Endometrial microvascular endothelial cells (primary cell): ENCODE measurements at regions not wholly inside any gene's neighbourhood (a gene's known extent, or its start where the extent isn't known, plus 50 kb on each side); places are given as distances from the start of the nearest gene placed in this dataset.

ENCODE experiments used
- in situ Hi-C: cut with HindIII; loops from 2 replicates; pipeline ENCODE4 v1.10.0; 2017; ENCODE audit warnings: low sequenced_read_pairs, low pct_unique_long_range_greater_than_20kb; ENCODE audit errors: inconsistent ontology term

GRCh38 chr11:69912911-69913451, 93.8 kb upstream of the FGF3 start:
- in situ Hi-C loops = loop anchor here (25.0 kb wide), 1 partner anchor 274 kb away; no protein-coding TSS in a partner anchor

GRCh38 chr11:69913591-69914285, 94.5 kb upstream of the FGF3 start:
- in situ Hi-C loops = loop anchor here (25.0 kb wide), 1 partner anchor 274 kb away; no protein-coding TSS in a partner anchor

- in situ Hi-C loops = loop anchor here (25.0 kb wide), 1 partner anchor 273 kb away; no protein-coding TSS in a partner anchor
Observed at GRCh38 chr11:69914286-69915150, 95.3 kb upstream of the FGF3 start.

- in situ Hi-C loops = loop anchor here (25.0 kb wide), 1 partner anchor 272 kb away; no protein-coding TSS in a partner anchor
Observed at GRCh38 chr11:69915151-69915500, 95.9 kb upstream of the FGF3 start.

- in situ Hi-C loops = loop anchor here (25.0 kb wide), 1 partner anchor 272 kb away; no protein-coding TSS in a partner anchor
Observed at GRCh38 chr11:69915501-69916250, 96.5 kb upstream of the FGF3 start.

GRCh38 chr11:69916251-69916649, 97.0 kb upstream of the FGF3 start:
- in situ Hi-C loops = loop anchor here (25.0 kb wide), 1 partner anchor 271 kb away; no protein-coding TSS in a partner anchor

- in situ Hi-C loops = loop anchor here (25.0 kb wide), 1 partner anchor 270 kb away; no protein-coding TSS in a partner anchor
Observed at GRCh38 chr11:69916806-69917387, 97.7 kb upstream of the FGF3 start.

- in situ Hi-C loops = loop anchor here (25.0 kb wide), 1 partner anchor 270 kb away; no protein-coding TSS in a partner anchor
Observed at GRCh38 chr11:69917529-69917928, 98.3 kb upstream of the FGF3 start.

- in situ Hi-C loops = loop anchor here (25.0 kb wide), 1 partner anchor 269 kb away; no protein-coding TSS in a partner anchor
Observed at GRCh38 chr11:69918231-69918937, 99.2 kb upstream of the FGF3 start.

- in situ Hi-C loops = loop anchor here (25.0 kb wide), 1 partner anchor 268 kb away; no protein-coding TSS in a partner anchor
Observed at GRCh38 chr11:69918938-69919650, 99.9 kb upstream of the FGF3 start.

GRCh38 chr11:69919659-69920344, 100.6 kb upstream of the FGF3 start:
- in situ Hi-C loops = loop anchor here (25.0 kb wide), 1 partner anchor 267 kb away; no protein-coding TSS in a partner anchor

- in situ Hi-C loops = loop anchor here (25.0 kb wide), 1 partner anchor 267 kb away; no protein-coding TSS in a partner anchor
Observed at GRCh38 chr11:69920345-69921127, 101.3 kb upstream of the FGF3 start.

GRCh38 chr11:69921128-69922014, 102.2 kb upstream of the FGF3 start:
- in situ Hi-C loops = loop anchor here (25.0 kb wide), 1 partner anchor 266 kb away; no protein-coding TSS in a partner anchor

- in situ Hi-C loops = loop anchor here (25.0 kb wide), 1 partner anchor 265 kb away; no protein-coding TSS in a partner anchor
Observed at GRCh38 chr11:69922015-69922595, 102.9 kb upstream of the FGF3 start.
